ENCODE measurements at regions not wholly inside any gene's neighbourhood (a gene's known extent, or its start where the extent isn't known, plus 50 kb on each side); places are given as distances from the start of the nearest gene placed in this dataset.

DNA sequence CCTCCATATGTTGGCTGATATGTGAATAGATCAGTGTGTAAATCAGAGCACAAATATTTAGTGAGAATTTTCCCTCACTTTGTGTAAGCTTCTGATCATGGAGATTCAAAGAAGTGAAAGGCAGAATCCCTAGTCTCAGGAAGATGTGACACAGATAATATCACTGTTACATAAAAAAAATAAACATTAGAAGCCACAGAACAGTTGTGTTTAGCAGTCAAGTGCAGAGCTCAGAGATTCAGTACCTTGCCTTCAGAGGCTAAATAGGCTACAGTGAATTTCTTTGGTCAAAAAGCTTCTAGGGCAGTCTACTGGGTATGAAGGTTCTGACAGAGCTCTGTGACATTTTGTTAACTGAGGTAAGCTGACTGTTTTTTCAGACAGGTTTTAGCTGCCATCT, 591.5 kb downstream of the METTL15 start:
- ChIA-PET POLR2A (no interaction called here), CTCF (interaction anchor here (0.6 to 1.3 kb wide), 6 partner anchors 14 to 1004 kb away, joined by 3 to 5 read pairs (median 4); no protein-coding TSS in a partner anchor)
- no peaks in the 10 kb centered on the region for H3K4me1 ChIP-seq (ENCODE audit: control insufficient read depth, insufficient read depth, low read length)
- TF ChIP-seq ZNF747 (tag by site-specific recombination; IDR thresholded peaks at IDR 0.05) (no peak), ZSCAN23 (tag by site-specific recombination; IDR thresholded peaks at IDR 0.05) (no peak), ZNF626 (tag by site-specific recombination; IDR thresholded peaks at IDR 0.05) (no peak), ZNF785 (tag by site-specific recombination; IDR thresholded peaks at IDR 0.05) (no peak), ZNF514 (tag by site-specific recombination; IDR thresholded peaks at IDR 0.05) (no peak), TRIM28 (IDR thresholded peaks at IDR 0.05; ENCODE audit: borderline replicate concordance, low read length) (no peak), ZNF560 (tag by site-specific recombination; IDR thresholded peaks at IDR 0.05; ENCODE audit: borderline replicate concordance) (no peak), ZNF596 (tag by site-specific recombination; IDR thresholded peaks at IDR 0.05) (no peak)
- TF ChIP-seq, protein P1, sequence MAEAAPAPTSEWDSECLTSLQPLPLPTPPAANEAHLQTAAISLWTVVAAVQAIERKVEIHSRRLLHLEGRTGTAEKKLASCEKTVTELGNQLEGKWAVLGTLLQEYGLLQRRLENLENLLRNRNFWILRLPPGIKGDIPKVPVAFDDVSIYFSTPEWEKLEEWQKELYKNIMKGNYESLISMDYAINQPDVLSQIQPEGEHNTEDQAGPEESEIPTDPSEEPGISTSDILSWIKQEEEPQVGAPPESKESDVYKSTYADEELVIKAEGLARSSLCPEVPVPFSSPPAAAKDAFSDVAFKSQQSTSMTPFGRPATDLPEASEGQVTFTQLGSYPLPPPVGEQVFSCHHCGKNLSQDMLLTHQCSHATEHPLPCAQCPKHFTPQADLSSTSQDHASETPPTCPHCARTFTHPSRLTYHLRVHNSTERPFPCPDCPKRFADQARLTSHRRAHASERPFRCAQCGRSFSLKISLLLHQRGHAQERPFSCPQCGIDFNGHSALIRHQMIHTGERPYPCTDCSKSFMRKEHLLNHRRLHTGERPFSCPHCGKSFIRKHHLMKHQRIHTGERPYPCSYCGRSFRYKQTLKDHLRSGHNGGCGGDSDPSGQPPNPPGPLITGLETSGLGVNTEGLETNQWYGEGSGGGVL (tag by site-specific recombination; IDR thresholded peaks at IDR 0.05) = no peak
- TF ChIP-seq, protein P2, sequence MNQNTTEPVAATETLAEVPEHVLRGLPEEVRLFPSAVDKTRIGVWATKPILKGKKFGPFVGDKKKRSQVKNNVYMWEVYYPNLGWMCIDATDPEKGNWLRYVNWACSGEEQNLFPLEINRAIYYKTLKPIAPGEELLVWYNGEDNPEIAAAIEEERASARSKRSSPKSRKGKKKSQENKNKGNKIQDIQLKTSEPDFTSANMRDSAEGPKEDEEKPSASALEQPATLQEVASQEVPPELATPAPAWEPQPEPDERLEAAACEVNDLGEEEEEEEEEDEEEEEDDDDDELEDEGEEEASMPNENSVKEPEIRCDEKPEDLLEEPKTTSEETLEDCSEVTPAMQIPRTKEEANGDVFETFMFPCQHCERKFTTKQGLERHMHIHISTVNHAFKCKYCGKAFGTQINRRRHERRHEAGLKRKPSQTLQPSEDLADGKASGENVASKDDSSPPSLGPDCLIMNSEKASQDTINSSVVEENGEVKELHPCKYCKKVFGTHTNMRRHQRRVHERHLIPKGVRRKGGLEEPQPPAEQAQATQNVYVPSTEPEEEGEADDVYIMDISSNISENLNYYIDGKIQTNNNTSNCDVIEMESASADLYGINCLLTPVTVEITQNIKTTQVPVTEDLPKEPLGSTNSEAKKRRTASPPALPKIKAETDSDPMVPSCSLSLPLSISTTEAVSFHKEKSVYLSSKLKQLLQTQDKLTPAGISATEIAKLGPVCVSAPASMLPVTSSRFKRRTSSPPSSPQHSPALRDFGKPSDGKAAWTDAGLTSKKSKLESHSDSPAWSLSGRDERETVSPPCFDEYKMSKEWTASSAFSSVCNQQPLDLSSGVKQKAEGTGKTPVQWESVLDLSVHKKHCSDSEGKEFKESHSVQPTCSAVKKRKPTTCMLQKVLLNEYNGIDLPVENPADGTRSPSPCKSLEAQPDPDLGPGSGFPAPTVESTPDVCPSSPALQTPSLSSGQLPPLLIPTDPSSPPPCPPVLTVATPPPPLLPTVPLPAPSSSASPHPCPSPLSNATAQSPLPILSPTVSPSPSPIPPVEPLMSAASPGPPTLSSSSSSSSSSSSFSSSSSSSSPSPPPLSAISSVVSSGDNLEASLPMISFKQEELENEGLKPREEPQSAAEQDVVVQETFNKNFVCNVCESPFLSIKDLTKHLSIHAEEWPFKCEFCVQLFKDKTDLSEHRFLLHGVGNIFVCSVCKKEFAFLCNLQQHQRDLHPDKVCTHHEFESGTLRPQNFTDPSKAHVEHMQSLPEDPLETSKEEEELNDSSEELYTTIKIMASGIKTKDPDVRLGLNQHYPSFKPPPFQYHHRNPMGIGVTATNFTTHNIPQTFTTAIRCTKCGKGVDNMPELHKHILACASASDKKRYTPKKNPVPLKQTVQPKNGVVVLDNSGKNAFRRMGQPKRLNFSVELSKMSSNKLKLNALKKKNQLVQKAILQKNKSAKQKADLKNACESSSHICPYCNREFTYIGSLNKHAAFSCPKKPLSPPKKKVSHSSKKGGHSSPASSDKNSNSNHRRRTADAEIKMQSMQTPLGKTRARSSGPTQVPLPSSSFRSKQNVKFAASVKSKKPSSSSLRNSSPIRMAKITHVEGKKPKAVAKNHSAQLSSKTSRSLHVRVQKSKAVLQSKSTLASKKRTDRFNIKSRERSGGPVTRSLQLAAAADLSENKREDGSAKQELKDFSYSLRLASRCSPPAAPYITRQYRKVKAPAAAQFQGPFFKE (tag by site-specific recombination; IDR thresholded peaks at IDR 0.05; ENCODE audit: borderline replicate concordance) = no peak
- TF ChIP-seq, protein P3, sequence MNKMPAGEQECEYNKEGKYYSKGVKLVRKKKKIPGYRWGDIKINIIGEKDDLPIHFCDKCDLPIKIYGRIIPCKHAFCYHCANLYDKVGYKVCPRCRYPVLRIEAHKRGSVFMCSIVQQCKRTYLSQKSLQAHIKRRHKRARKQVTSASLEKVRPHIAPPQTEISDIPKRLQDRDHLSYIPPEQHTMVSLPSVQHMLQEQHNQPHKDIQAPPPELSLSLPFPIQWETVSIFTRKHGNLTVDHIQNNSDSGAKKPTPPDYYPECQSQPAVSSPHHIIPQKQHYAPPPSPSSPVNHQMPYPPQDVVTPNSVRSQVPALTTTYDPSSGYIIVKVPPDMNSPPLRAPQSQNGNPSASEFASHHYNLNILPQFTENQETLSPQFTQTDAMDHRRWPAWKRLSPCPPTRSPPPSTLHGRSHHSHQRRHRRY (tag by site-specific recombination; IDR thresholded peaks at IDR 0.05) = no peak
- TF ChIP-seq, protein P4, sequence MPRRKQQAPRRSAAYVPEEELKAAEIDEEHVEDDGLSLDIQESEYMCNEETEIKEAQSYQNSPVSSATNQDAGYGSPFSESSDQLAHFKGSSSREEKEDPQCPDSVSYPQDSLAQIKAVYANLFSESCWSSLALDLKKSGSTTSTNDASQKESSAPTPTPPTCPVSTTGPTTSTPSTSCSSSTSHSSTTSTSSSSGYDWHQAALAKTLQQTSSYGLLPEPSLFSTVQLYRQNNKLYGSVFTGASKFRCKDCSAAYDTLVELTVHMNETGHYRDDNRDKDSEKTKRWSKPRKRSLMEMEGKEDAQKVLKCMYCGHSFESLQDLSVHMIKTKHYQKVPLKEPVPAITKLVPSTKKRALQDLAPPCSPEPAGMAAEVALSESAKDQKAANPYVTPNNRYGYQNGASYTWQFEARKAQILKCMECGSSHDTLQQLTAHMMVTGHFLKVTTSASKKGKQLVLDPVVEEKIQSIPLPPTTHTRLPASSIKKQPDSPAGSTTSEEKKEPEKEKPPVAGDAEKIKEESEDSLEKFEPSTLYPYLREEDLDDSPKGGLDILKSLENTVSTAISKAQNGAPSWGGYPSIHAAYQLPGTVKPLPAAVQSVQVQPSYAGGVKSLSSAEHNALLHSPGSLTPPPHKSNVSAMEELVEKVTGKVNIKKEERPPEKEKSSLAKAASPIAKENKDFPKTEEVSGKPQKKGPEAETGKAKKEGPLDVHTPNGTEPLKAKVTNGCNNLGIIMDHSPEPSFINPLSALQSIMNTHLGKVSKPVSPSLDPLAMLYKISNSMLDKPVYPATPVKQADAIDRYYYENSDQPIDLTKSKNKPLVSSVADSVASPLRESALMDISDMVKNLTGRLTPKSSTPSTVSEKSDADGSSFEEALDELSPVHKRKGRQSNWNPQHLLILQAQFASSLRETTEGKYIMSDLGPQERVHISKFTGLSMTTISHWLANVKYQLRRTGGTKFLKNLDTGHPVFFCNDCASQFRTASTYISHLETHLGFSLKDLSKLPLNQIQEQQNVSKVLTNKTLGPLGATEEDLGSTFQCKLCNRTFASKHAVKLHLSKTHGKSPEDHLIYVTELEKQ (tag by site-specific recombination; IDR thresholded peaks at IDR 0.05; ENCODE audit: borderline replicate concordance) = no peak
- TF ChIP-seq, protein P5, sequence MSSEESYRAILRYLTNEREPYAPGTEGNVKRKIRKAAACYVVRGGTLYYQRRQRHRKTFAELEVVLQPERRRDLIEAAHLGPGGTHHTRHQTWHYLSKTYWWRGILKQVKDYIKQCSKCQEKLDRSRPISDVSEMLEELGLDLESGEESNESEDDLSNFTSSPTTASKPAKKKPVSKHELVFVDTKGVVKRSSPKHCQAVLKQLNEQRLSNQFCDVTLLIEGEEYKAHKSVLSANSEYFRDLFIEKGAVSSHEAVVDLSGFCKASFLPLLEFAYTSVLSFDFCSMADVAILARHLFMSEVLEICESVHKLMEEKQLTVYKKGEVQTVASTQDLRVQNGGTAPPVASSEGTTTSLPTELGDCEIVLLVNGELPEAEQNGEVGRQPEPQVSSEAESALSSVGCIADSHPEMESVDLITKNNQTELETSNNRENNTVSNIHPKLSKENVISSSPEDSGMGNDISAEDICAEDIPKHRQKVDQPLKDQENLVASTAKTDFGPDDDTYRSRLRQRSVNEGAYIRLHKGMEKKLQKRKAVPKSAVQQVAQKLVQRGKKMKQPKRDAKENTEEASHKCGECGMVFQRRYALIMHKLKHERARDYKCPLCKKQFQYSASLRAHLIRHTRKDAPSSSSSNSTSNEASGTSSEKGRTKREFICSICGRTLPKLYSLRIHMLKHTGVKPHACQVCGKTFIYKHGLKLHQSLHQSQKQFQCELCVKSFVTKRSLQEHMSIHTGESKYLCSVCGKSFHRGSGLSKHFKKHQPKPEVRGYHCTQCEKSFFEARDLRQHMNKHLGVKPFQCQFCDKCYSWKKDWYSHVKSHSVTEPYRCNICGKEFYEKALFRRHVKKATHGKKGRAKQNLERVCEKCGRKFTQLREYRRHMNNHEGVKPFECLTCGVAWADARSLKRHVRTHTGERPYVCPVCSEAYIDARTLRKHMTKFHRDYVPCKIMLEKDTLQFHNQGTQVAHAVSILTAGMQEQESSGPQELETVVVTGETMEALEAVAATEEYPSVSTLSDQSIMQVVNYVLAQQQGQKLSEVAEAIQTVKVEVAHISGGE (tag by site-specific recombination; conservative IDR thresholded peaks at IDR 0.05; ENCODE audit: low read depth) = no peak
- H3K27ac ChIP-seq (ENCODE audit: extremely low read depth, low read depth, low read length) = no peak overlapping the region
- H3K9me3 ChIP-seq (ENCODE audit: control insufficient read depth, insufficient read depth, low read depth, low read length) = no peaks in the 10 kb centered on the region
- no peak overlapping the region for H3K4me3 ChIP-seq (ENCODE audit: low read depth, low read length)
- no peaks in the 10 kb centered on the region for H3K36me3 ChIP-seq (ENCODE audit: control insufficient read depth in 2 of 2, insufficient read depth in 1 of 2, low read length in 2 of 2)
